HG03095 (cell line): ENCODE measurements at regions not wholly inside any gene's neighbourhood (a gene's known extent, or its start where the extent isn't known, plus 50 kb on each side); places are given as distances from the start of the nearest gene placed in this dataset.

Experiments used
- ATAC-seq: cut with Tn5 transposase; IDR thresholded peaks from one replicate; pipeline ENCODE4 v1.9.1; 2021; ENCODE audit warnings: moderate library complexity; ENCODE audit not compliant: unreplicated experiment

- no peak for ATAC-seq
Observed at GRCh38 chr12:97173688-97174410, 266.8 kb downstream of the NEDD1 start.

- no peak for ATAC-seq
Observed at GRCh38 chr12:97177481-97177880, 270.4 kb downstream of the NEDD1 start.

- ATAC-seq = no peak
Observed at GRCh38 chr12:97181571-97182265, 274.7 kb downstream of the NEDD1 start.

GRCh38 chr12:97182769-97183168 lies 275.7 kb downstream of the NEDD1 start:
- no peak for ATAC-seq

- no peak for ATAC-seq
Observed at GRCh38 chr12:97184127-97184773, 277.2 kb downstream of the NEDD1 start.

GRCh38 chr12:97185567-97185966 lies 277.0 kb upstream of the RMST start:
- ATAC-seq = no peak

- ATAC-seq = no peak
Observed at GRCh38 chr12:97194546-97194945, 268.1 kb upstream of the RMST start.

- ATAC-seq = no peak
Observed at GRCh38 chr12:97200181-97200580, 262.4 kb upstream of the RMST start.

GRCh38 chr12:97203408-97203807 lies 259.2 kb upstream of the RMST start:
- ATAC-seq = no peak

GRCh38 chr12:97209997-97210396 lies 252.6 kb upstream of the RMST start:
- no peak for ATAC-seq

GRCh38 chr12:97211416-97211930 lies 251.1 kb upstream of the RMST start:
- no peak for ATAC-seq

GRCh38 chr12:97216848-97217247 lies 245.8 kb upstream of the RMST start:
- ATAC-seq = no peak

- no peak for ATAC-seq
Observed at GRCh38 chr12:97222391-97222790, 240.2 kb upstream of the RMST start.

- peak; percentile 62 for ATAC-seq
Observed at GRCh38 chr12:97223419-97223818, 239.2 kb upstream of the RMST start.

GRCh38 chr12:97229004-97229403 lies 233.6 kb upstream of the RMST start:
- no peak for ATAC-seq

GRCh38 chr12:97235102-97235501 lies 227.5 kb upstream of the RMST start:
- no peak for ATAC-seq

- no peak for ATAC-seq
Observed at GRCh38 chr12:97246368-97246767, 216.2 kb upstream of the RMST start.

- no peak for ATAC-seq
Observed at GRCh38 chr12:97250483-97250882, 212.1 kb upstream of the RMST start.

- ATAC-seq = no peak
Observed at GRCh38 chr12:97257726-97258125, 204.9 kb upstream of the RMST start.

GRCh38 chr12:97259098-97259497 lies 203.5 kb upstream of the RMST start:
- no peak for ATAC-seq

- no peak for ATAC-seq
Observed at GRCh38 chr12:97260786-97261185, 201.8 kb upstream of the RMST start.

GRCh38 chr12:97267166-97267565 lies 195.4 kb upstream of the RMST start:
- ATAC-seq = no peak
